Smooth muscle cell (in vitro differentiated cells): ENCODE measurements at regions not wholly inside any gene's neighbourhood (a gene's known extent, or its start where the extent isn't known, plus 50 kb on each side); places are given as distances from the start of the nearest gene placed in this dataset.

Experiments
- DNase-seq: peaks from one replicate; lab custom pipeline; 2025; ENCODE audit not compliant: unreplicated experiment; lab: John Stamatoyannopoulos, UW
- H2AFZ ChIP-seq: fragments of 200-600 bp; sonication (generic); 2 replicates; pipeline ENCODE4 v1.6.0; 2016; ENCODE audit warnings: antibody characterized with exemption, low read depth, mild to moderate bottlenecking
- H3F3A ChIP-seq: fragments of 200-600 bp; sonication (generic); 2 replicates; pipeline ENCODE4 v1.6.0; 2017; ENCODE audit warnings: antibody characterized with exemption, low read depth
- H3K27ac ChIP-seq: fragments of 200-600 bp; sonication (generic); 2 replicates; pipeline ENCODE4 v1.5.1; 2016; ENCODE audit warnings: low read depth, mild to moderate bottlenecking
- H3K27me3 ChIP-seq: fragments of 200-600 bp; sonication (generic); 2 replicates; pipeline ENCODE4 v1.6.1; 2016; ENCODE audit warnings: low read depth, mild to moderate bottlenecking
- H3K36me3 ChIP-seq: fragments of 200-600 bp; sonication (generic); 2 replicates; pipeline ENCODE4 v1.5.1; 2016; ENCODE audit warnings: low read depth
- H3K4me1 ChIP-seq: fragments of 200-600 bp; sonication (generic); 2 replicates; pipeline ENCODE4 v1.5.1; 2016; ENCODE audit warnings: low read depth
- H3K4me2 ChIP-seq: fragments of 200-600 bp; sonication (generic); 2 replicates; pipeline ENCODE4 v1.6.0; 2016; ENCODE audit warnings: mild to moderate bottlenecking
- H3K4me3 ChIP-seq: fragments of 200-600 bp; sonication (generic); 2 replicates; pipeline ENCODE4 v1.5.1; 2016; ENCODE audit warnings: mild to moderate bottlenecking
- H3K79me2 ChIP-seq: fragments of 200-600 bp; sonication (generic); 2 replicates; pipeline ENCODE4 v1.6.0; 2016; ENCODE audit warnings: low read depth, mild to moderate bottlenecking
- H3K9ac ChIP-seq: fragments of 200-600 bp; sonication (generic); 2 replicates; pipeline ENCODE4 v1.6.0; 2016; ENCODE audit warnings: low read depth
- H3K9me3 ChIP-seq: fragments of 200-600 bp; sonication (generic); replicated peaks from 2 replicates; pipeline ENCODE4 v1.5.1; 2016; ENCODE audit warnings: low read depth
- H4K20me1 ChIP-seq: fragments of 200-600 bp; sonication (generic); 2 replicates; pipeline ENCODE4 v1.6.0; 2016; ENCODE audit warnings: low read depth
- WGBS: methylation state at CpG from one replicate; pipeline ENCODE4 v1.1.7; 2016; ENCODE audit warnings: low lambda C conversion rate; 5-methylcytosine and 5-hydroxymethylcytosine counted together
- TF ChIP-seq, protein P1 (sequence below): fragments of 200-600 bp; sonication (generic); IDR thresholded peaks from 2 replicates; pipeline ENCODE4 v1.5.1; 2017; ENCODE audit warnings: borderline replicate concordance, mild to moderate bottlenecking, antibody characterized with exemption; ENCODE audit not compliant: insufficient read depth, poor library complexity, severe bottlenecking

GRCh38 chr1:184813528-184814089 is 59.0 kb upstream of the EDEM3 start:
- H3K36me3 ChIP-seq = peaks cover 9% of the 10 kb centered on the region
- H2AFZ ChIP-seq = no peak overlapping the region
- no peaks in the 10 kb centered on the region for H4K20me1 ChIP-seq
- no peaks in the 10 kb centered on the region for H3K27me3 ChIP-seq
- no peaks in the 10 kb centered on the region for H3F3A ChIP-seq
- no peak overlapping the region for H3K4me2 ChIP-seq
- TF ChIP-seq, protein P1, sequence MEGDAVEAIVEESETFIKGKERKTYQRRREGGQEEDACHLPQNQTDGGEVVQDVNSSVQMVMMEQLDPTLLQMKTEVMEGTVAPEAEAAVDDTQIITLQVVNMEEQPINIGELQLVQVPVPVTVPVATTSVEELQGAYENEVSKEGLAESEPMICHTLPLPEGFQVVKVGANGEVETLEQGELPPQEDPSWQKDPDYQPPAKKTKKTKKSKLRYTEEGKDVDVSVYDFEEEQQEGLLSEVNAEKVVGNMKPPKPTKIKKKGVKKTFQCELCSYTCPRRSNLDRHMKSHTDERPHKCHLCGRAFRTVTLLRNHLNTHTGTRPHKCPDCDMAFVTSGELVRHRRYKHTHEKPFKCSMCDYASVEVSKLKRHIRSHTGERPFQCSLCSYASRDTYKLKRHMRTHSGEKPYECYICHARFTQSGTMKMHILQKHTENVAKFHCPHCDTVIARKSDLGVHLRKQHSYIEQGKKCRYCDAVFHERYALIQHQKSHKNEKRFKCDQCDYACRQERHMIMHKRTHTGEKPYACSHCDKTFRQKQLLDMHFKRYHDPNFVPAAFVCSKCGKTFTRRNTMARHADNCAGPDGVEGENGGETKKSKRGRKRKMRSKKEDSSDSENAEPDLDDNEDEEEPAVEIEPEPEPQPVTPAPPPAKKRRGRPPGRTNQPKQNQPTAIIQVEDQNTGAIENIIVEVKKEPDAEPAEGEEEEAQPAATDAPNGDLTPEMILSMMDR = no peak
- no peaks in the 10 kb centered on the region for H3K79me2 ChIP-seq
- H3K4me1 ChIP-seq = no peaks in the 10 kb centered on the region
- no peak overlapping the region for H3K27ac ChIP-seq
- H3K9ac ChIP-seq = no peak overlapping the region
- peaks cover 5% of the 10 kb centered on the region for H3K9me3 ChIP-seq
- no peak overlapping the region for H3K4me3 ChIP-seq
- 90% methylated on average over 2 of the region's 2 CpGs for WGBS
- DNase-seq = no peak

DNA sequence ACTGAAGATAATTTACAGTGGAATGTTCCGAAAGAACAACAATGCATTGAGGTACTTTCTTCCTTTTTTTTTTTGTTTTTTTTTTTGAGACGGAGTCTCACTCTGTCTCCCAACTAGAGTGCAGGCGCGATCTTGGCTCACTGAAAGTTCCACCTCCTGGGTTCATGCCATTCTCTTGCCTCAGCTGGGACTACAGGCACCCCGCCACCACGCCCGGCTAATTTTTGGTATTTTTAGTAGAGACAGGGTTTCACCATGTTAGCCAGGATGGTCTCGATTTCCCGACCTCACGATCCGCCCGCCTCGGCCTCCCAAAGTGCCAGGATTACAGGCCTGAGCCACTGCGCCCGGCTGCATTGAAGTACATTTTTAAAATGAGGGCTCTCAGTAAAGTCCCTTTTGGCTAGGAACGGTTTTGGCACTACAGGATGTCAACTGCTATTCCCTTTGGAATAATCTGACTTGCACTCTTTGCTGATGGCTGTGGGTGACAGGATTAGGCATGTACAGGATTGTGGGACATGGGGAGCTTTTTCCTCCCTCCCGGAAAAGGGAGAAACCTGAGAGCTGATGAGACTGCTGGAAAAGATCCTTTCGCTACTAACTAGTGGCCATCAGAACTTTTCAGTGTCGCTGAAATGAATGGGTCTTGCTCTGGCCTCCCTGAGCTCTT is 56.9 kb upstream of the EDEM3 start:
- TF ChIP-seq, protein P1 = no peak
- H3K36me3 ChIP-seq = peaks cover 9% of the 10 kb centered on the region
- 97% methylated on average over 19 of the region's 19 CpGs for WGBS
- H2AFZ ChIP-seq = no peak overlapping the region
- no peak for DNase-seq
- H4K20me1 ChIP-seq = no peaks in the 10 kb centered on the region
- no peaks in the 10 kb centered on the region for H3F3A ChIP-seq
- H3K79me2 ChIP-seq = no peaks in the 10 kb centered on the region
- no peaks in the 10 kb centered on the region for H3K27me3 ChIP-seq
- no peak overlapping the region for H3K27ac ChIP-seq
- H3K9ac ChIP-seq = no peak overlapping the region
- no peaks in the 10 kb centered on the region for H3K4me1 ChIP-seq
- H3K4me3 ChIP-seq = no peak overlapping the region
- no peak overlapping the region for H3K4me2 ChIP-seq
- peaks cover 5% of the 10 kb centered on the region for H3K9me3 ChIP-seq

DNA sequence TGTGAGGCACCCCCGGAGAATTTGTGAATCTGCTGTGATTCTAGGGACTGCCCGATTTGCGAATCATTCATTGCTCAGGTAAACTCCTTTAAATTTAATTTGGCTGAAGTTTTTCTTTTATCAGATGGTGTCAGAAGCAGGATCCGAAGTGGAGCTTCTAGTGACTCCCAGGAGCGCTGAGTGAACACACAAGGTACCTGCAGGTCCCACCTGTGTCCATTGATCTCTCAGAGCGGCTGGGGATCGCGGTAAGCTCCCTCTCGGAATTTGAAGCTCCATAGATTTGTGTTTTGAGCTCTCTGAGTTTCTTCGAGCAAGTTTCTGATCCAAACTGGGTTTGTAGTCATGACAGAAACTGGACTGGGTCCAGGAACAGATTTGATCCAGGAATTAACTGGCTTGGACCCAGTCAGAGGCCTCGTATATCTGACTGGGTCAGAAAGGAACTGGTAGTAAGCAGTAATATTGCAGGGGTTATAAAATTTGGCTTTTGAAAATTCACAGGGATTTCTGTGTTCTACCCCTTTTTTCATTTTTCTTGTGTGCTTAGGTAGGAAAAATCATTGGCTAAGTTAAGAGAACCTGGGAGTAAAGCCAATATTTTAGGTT is 56.2 kb upstream of the EDEM3 start:
- Histone ChIP-seq H3K36me3 (peaks cover 9% of the 10 kb centered on the region), H2AFZ (no peak overlapping the region), H3K27ac (no peak overlapping the region), H3K4me2 (no peak overlapping the region), H3K4me1 (no peaks in the 10 kb centered on the region), H3K27me3 (no peaks in the 10 kb centered on the region), H3K79me2 (no peaks in the 10 kb centered on the region), H3K9me3 (peaks cover 5% of the 10 kb centered on the region), H3K4me3 (no peak overlapping the region), H3K9ac (no peak overlapping the region), H4K20me1 (no peaks in the 10 kb centered on the region), H3F3A (no peaks in the 10 kb centered on the region)
- no peak for DNase-seq
- 85% methylated on average over 11 of the region's 11 CpGs for WGBS
- TF ChIP-seq, protein P1 = no peak
